ENCODE measurements at regions not wholly inside any gene's neighbourhood (a gene's known extent, or its start where the extent isn't known, plus 50 kb on each side); places are given as distances from the start of the nearest gene placed in this dataset.
"Not testable (repeated sequence)": the region's sequence is repeated elsewhere in the genome, so short reads cannot be mapped to it uniquely, and the experiment has no call there.

DNA sequence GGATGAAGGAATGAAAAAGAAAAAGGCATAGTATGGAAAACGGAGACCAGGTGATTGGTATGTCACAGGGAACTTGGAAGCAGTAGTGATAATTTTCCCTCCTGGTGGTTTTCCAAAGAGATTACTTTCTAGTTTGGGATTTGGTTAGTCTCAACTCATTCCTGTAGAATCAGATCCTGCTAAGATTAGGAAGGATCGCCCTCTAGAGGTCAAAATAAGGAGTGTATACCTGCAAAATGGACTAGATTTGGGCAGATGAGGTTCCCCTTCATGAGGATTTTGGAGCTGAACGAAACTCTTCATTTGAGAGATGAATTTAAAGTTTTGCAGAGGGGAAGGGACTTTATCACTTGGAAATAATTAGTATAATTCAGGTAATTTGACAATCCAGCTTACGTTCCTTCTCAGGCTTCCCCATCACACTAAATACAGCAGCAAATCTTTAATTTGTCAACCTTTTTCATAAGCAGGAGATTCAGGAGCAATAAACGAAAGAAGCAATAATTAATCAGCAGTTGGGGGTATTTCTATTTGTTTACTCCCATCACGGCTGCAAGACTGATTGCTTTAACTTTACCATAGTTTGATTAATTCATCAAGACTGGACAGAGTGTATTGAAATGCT is 65.2 kb downstream of the CCDC195 start:
- no peak overlapping the region for H3K4me3 ChIP-seq
- peak; percentile 72 for DNase-seq (ENCODE audit: low spot score)
- TF ChIP-seq, protein P1, sequence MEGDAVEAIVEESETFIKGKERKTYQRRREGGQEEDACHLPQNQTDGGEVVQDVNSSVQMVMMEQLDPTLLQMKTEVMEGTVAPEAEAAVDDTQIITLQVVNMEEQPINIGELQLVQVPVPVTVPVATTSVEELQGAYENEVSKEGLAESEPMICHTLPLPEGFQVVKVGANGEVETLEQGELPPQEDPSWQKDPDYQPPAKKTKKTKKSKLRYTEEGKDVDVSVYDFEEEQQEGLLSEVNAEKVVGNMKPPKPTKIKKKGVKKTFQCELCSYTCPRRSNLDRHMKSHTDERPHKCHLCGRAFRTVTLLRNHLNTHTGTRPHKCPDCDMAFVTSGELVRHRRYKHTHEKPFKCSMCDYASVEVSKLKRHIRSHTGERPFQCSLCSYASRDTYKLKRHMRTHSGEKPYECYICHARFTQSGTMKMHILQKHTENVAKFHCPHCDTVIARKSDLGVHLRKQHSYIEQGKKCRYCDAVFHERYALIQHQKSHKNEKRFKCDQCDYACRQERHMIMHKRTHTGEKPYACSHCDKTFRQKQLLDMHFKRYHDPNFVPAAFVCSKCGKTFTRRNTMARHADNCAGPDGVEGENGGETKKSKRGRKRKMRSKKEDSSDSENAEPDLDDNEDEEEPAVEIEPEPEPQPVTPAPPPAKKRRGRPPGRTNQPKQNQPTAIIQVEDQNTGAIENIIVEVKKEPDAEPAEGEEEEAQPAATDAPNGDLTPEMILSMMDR (IDR thresholded peaks at IDR 0.05; ENCODE audit: poor library complexity) = peak; percentile 86
- no peak for TF ChIP-seq EZH2 (IDR thresholded peaks at IDR 0.05; ENCODE audit: borderline replicate concordance)
- H4K20me1 ChIP-seq (ENCODE audit: insufficient read depth, poor library complexity, severe bottlenecking) = no peaks in the 10 kb centered on the region
- no peak overlapping the region for H2AFZ ChIP-seq
- no peaks in the 10 kb centered on the region for H3K36me3 ChIP-seq (replicated peaks; ENCODE audit: insufficient read depth, low read depth)
- no peak overlapping the region for H3K27ac ChIP-seq
- 13% methylated on average over 6 of the region's 6 CpGs for WGBS (ENCODE audit: low lambda C conversion rate, missing lambda C conversion rate)
- no peak overlapping the region for H3K4me2 ChIP-seq
- no peaks in the 10 kb centered on the region for H3K9me2 ChIP-seq (replicated peaks; ENCODE audit: insufficient read depth)
- no peaks in the 10 kb centered on the region for H3K4me1 ChIP-seq (ENCODE audit: insufficient read depth)
- no peaks in the 10 kb centered on the region for H3K79me2 ChIP-seq
- H3K9me3 ChIP-seq (ENCODE audit: low read depth) = no peaks in the 10 kb centered on the region
- H3K27me3 ChIP-seq = no peaks in the 10 kb centered on the region

DNA sequence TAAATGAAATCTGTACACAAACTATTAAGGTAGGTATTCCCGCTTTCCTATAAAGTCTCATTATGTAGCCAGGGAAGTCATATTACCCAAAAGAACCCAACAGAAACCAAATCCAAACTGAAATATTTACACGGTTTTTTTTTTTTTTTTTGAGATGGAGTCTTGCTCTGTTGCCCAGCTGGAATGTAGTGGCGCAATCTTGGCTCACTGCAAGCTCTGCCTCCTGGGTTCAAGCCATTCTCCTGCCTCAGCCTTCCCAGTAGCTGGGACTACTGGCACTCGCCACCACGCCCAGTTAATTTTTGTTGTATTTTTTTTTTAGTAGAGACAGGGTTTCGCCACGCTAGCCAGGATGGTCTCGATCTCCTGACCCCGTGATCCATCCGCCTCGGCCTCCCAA is 62.5 kb upstream of the CUL3 start:
- H3K9me2 ChIP-seq (replicated peaks; ENCODE audit: insufficient read depth); DNase-seq (ENCODE audit: low spot score); H3K79me2 ChIP-seq; H3K4me3 ChIP-seq; H3K9me3 ChIP-seq (ENCODE audit: low read depth); H3K27ac ChIP-seq; H2AFZ ChIP-seq; H3K4me2 ChIP-seq; H4K20me1 ChIP-seq (ENCODE audit: insufficient read depth, poor library complexity, severe bottlenecking); H3K27me3 ChIP-seq; H3K36me3 ChIP-seq (replicated peaks; ENCODE audit: insufficient read depth, low read depth); H3K4me1 ChIP-seq (ENCODE audit: insufficient read depth): not testable (repeated sequence)
- WGBS (ENCODE audit: low lambda C conversion rate, missing lambda C conversion rate) = 93% methylated on average over 11 of the region's 11 CpGs

- Histone ChIP-seq H3K36me3 (replicated peaks; ENCODE audit: insufficient read depth, low read depth) (no peaks in the 10 kb centered on the region), H3K27me3 (no peaks in the 10 kb centered on the region), H3K27ac (no peak overlapping the region), H3K4me3 (no peak overlapping the region), H3K4me2 (no peak overlapping the region), H3K79me2 (no peaks in the 10 kb centered on the region), H4K20me1 (ENCODE audit: insufficient read depth, poor library complexity, severe bottlenecking) (no peaks in the 10 kb centered on the region), H3K4me1 (ENCODE audit: insufficient read depth) (no peaks in the 10 kb centered on the region), H3K9me3 (ENCODE audit: low read depth) (no peaks in the 10 kb centered on the region), H2AFZ (no peak overlapping the region), H3K9me2 (replicated peaks; ENCODE audit: insufficient read depth) (no peaks in the 10 kb centered on the region)
- no peak for DNase-seq (ENCODE audit: low spot score)
- TF ChIP-seq, protein P1 (IDR thresholded peaks at IDR 0.05; ENCODE audit: poor library complexity) = peak; percentile 59
- no peak for TF ChIP-seq EZH2 (IDR thresholded peaks at IDR 0.05; ENCODE audit: borderline replicate concordance)
- 62% methylated on average over 9 of the region's 9 CpGs for WGBS (ENCODE audit: low lambda C conversion rate, missing lambda C conversion rate)
Observed at GRCh38 chr2:224646242-224646846, 61.2 kb upstream of the CUL3 start.

DNA sequence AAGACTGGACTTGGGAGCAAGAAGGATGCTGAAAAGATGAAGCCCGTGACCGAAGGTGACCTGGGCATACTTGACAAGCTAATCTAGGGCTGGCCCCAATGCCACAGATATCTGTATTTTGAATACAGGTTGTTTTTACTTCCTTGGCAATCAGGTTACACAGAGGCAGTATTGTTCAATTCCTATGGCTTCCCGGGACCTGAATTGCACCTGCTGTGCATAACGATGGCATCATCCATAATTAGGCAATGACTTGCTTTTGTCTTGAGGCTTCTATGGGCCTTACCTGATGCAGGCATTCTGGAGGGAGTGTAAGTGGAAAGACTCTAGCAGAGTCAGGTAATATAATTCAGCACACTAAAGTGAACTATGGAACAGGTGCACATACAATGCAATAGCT is 60.6 kb upstream of the CUL3 start:
- Histone ChIP-seq H3K9me3 (ENCODE audit: low read depth) (no peaks in the 10 kb centered on the region), H3K27ac (no peak overlapping the region), H3K9me2 (replicated peaks; ENCODE audit: insufficient read depth) (no peaks in the 10 kb centered on the region), H3K79me2 (no peaks in the 10 kb centered on the region), H3K4me2 (no peak overlapping the region), H3K4me1 (ENCODE audit: insufficient read depth) (no peaks in the 10 kb centered on the region), H3K27me3 (no peaks in the 10 kb centered on the region), H4K20me1 (ENCODE audit: insufficient read depth, poor library complexity, severe bottlenecking) (no peaks in the 10 kb centered on the region), H3K36me3 (replicated peaks; ENCODE audit: insufficient read depth, low read depth) (no peaks in the 10 kb centered on the region), H3K4me3 (no peak overlapping the region), H2AFZ (no peak overlapping the region)
- no peak for DNase-seq (ENCODE audit: low spot score)
- 80% methylated on average over 4 of the region's 4 CpGs for WGBS (ENCODE audit: low lambda C conversion rate, missing lambda C conversion rate)
- no peak for TF ChIP-seq EZH2 (IDR thresholded peaks at IDR 0.05; ENCODE audit: borderline replicate concordance)
- TF ChIP-seq EZH2phosphoT487 (IDR thresholded peaks at IDR 0.05; ENCODE audit: low read depth, severe bottlenecking, unreplicated experiment) = no peak
- TF ChIP-seq, protein P1 (IDR thresholded peaks at IDR 0.05; ENCODE audit: poor library complexity) = no peak

Measured in hepatocyte (in vitro differentiated cells).